Effector CD8-positive, alpha-beta T cell (primary cell): ENCODE measurements at regions not wholly inside any gene's neighbourhood (a gene's known extent, or its start where the extent isn't known, plus 50 kb on each side); places are given as distances from the start of the nearest gene placed in this dataset.

Source experiments
- DNase-seq: peaks from one replicate; lab custom pipeline; 2025; lab: John Stamatoyannopoulos, UW

GRCh38 chr11:11039208-11039965, 181.5 kb upstream of the ZBED5 start:
- DNase-seq, result no peak

GRCh38 chr11:11038782-11039181, 180.9 kb upstream of the ZBED5 start:
- DNase-seq, result no peak

- no peak for DNase-seq
Observed at GRCh38 chr11:11038352-11038751, 180.5 kb upstream of the ZBED5 start.

GRCh38 chr11:11036848-11037732, 179.2 kb upstream of the ZBED5 start:
- peak; percentile 2 for DNase-seq

- DNase-seq, result no peak
Observed at GRCh38 chr11:11036185-11036847, 178.5 kb upstream of the ZBED5 start.

- no peak for DNase-seq
Observed at GRCh38 chr11:11035331-11035730, 177.5 kb upstream of the ZBED5 start.

GRCh38 chr11:11034476-11034875, 176.6 kb upstream of the ZBED5 start:
- DNase-seq, result no peak

GRCh38 chr11:11032066-11032465, 174.2 kb upstream of the ZBED5 start:
- DNase-seq, result no peak

GRCh38 chr11:11029027-11029426, 171.2 kb upstream of the ZBED5 start:
- DNase-seq, result no peak

GRCh38 chr11:11028017-11028692, 170.3 kb upstream of the ZBED5 start:
- DNase-seq, result peak; percentile 64

GRCh38 chr11:11027288-11027687, 169.4 kb upstream of the ZBED5 start:
- DNase-seq, result no peak

GRCh38 chr11:11025087-11025486, 167.2 kb upstream of the ZBED5 start:
- DNase-seq, result no peak

GRCh38 chr11:11022125-11022730, 164.4 kb upstream of the ZBED5 start:
- no peak for DNase-seq

GRCh38 chr11:11021563-11021962, 163.7 kb upstream of the ZBED5 start:
- no peak for DNase-seq

GRCh38 chr11:11020747-11021149, 162.9 kb upstream of the ZBED5 start:
- DNase-seq, result no peak

GRCh38 chr11:11020219-11020726, 162.4 kb upstream of the ZBED5 start:
- DNase-seq, result no peak

- DNase-seq, result no peak
Observed at GRCh38 chr11:11016943-11017342, 159.1 kb upstream of the ZBED5 start.

- no peak for DNase-seq
Observed at GRCh38 chr11:11016068-11016467, 158.2 kb upstream of the ZBED5 start.

- DNase-seq, result no peak
Observed at GRCh38 chr11:11011617-11012016, 153.8 kb upstream of the ZBED5 start.

GRCh38 chr11:11010624-11011127, 152.8 kb upstream of the ZBED5 start:
- DNase-seq, result no peak

- no peak for DNase-seq
Observed at GRCh38 chr11:11009179-11009578, 151.3 kb upstream of the ZBED5 start.
